ENCODE measurements at regions not wholly inside any gene's neighbourhood (a gene's known extent, or its start where the extent isn't known, plus 50 kb on each side); places are given as distances from the start of the nearest gene placed in this dataset.

DNA sequence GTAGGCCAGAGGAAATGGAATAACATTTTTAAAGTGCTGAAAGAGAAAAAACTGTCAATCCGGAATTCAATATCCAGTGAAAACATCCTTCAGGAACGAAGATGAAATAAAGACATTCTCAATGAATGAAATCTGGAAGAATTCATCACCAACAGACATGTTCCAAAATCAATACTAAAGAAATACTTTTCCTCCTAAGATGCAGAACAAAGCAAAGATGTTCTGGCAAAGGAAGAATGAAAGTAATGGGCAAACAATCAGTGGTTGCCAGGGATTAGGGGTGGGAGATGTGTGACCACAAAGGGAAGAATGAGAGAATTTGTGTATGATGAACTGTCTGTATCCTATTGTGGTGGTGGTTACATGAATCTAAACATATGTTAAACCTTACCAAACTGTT is 52.8 kb upstream of the EEPD1 start:
- no peak for DNase-seq (ENCODE audit: low spot score)

- DNase-seq (ENCODE audit: low spot score), result no peak
Measured at GRCh38 chr7:36100634-36101033, 52.4 kb upstream of the EEPD1 start.
